ENCODE measurements at regions not wholly inside any gene's neighbourhood (a gene's known extent, or its start where the extent isn't known, plus 50 kb on each side); places are given as distances from the start of the nearest gene placed in this dataset.
"Not testable (repeated sequence)": the region's sequence is repeated elsewhere in the genome, so short reads cannot be mapped to it uniquely, and the experiment has no call there.

GRCh38 chr12:25424211-25424731 lies 128.8 kb downstream of the LMNTD1 start:
- DNase-seq (ENCODE audit: low read depth, low spot score): no peak

GRCh38 chr12:25423355-25424050 lies 129.6 kb downstream of the LMNTD1 start:
- no peak for DNase-seq (ENCODE audit: low read depth, low spot score)

GRCh38 chr12:25422241-25422640 lies 130.8 kb downstream of the LMNTD1 start:
- no peak for DNase-seq (ENCODE audit: low read depth, low spot score)

DNA sequence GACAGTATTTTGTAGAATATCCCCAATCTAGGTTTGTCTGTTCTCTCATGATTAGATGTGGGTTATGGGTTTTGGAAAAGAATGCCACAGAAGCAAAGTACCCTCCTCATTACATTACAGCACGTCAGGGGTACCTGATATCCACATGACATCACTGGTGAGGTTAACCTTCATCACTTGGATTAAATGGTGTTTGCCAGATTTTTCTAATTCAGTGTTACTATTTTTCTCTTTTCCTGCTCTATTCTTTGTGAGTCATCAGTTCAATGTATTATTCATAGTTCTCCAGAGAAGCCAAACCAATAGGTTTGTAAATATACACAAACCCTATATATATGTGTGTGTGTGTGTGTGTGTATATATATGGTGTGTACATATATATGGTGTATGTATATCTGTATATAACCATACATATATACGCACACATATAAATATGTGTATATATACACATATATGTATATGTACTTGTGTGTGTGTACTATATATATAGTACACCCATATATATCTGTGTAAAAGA lies 131.4 kb downstream of the LMNTD1 start:
- DNase-seq (ENCODE audit: low read depth, low spot score): no peak

- no peak for DNase-seq (ENCODE audit: low read depth, low spot score)
Measured at GRCh38 chr12:25420116-25420515, 133.0 kb downstream of the LMNTD1 start.

- DNase-seq (ENCODE audit: low read depth, low spot score): no peak
Measured at GRCh38 chr12:25419595-25419994, 133.5 kb downstream of the LMNTD1 start.

GRCh38 chr12:25417071-25417470 lies 136.0 kb downstream of the LMNTD1 start:
- no peak for DNase-seq (ENCODE audit: low read depth, low spot score)

GRCh38 chr12:25416516-25416915 lies 136.6 kb downstream of the LMNTD1 start:
- DNase-seq (ENCODE audit: low read depth, low spot score): no peak

DNA sequence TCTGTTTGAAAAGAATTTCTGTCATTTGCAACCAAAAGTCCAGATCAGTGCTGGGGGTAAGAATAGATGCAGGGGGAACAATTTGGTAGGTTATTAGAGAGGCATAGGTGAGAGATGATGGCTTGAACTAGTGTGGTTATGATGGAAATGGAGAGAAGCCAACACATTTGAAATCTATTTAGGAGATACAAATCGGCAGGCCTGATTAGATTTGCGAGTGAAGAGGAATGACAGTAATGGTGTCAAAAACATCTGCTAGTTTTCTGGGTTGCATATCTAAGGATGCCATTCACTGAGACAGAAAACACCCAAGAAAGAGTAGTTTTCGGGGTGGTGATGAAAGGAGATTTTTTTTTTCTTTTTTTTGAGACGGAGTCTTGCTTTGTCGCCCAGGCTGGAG lies 138.1 kb downstream of the LMNTD1 start:
- DNase-seq (ENCODE audit: low read depth, low spot score): no peak

- no peak for DNase-seq (ENCODE audit: low read depth, low spot score)
Measured at GRCh38 chr12:25412735-25413134, 140.3 kb downstream of the LMNTD1 start.

GRCh38 chr12:25404955-25405354 lies 148.1 kb downstream of the LMNTD1 start:
- no peak for DNase-seq (ENCODE audit: low read depth, low spot score)

GRCh38 chr12:25401547-25402345 lies 151.0 kb upstream of the KRAS start:
- no peak for DNase-seq (ENCODE audit: low read depth, low spot score)

- no peak for DNase-seq (ENCODE audit: low read depth, low spot score)
Measured at GRCh38 chr12:25397001-25397400, 146.3 kb upstream of the KRAS start.

DNA sequence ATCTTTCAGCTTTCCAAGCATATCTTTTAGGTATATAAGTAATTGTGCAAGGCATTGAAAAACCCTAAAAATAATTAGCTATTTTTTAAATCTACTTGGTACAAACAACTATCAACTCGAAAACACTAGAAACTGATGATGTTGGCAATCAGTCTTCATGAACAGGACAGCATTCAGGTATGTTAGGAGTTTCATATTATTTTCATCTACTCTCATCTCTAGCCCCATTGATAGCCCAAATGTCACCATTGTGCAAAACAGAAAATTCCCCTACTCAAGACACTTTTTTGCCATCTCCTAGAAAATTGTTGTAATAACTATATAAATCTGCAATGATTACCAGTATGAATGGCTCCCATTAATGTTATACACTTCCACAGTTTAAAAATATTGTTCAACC lies 144.5 kb upstream of the KRAS start:
- DNase-seq (ENCODE audit: low read depth, low spot score): no peak

DNA sequence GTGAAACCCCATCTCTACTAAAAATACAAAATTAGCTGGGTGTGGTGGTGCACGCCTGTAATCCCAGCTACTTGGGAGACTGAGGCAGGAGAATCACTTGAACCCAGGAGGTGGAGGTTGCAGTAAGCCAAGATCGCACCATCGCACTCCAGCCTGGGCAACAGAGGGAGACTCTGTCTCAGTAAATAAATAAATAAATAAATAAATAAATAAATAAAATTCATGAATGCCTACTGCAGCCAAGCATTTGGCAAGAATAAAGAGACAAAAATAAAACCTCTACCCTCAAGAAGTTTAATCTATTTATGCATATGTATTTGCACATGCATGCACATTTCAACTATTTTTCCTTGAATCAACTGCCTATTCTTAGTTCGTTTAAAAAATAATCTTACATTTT lies 144.0 kb upstream of the KRAS start:
- DNase-seq (ENCODE audit: low read depth, low spot score): not testable (repeated sequence)

DNA sequence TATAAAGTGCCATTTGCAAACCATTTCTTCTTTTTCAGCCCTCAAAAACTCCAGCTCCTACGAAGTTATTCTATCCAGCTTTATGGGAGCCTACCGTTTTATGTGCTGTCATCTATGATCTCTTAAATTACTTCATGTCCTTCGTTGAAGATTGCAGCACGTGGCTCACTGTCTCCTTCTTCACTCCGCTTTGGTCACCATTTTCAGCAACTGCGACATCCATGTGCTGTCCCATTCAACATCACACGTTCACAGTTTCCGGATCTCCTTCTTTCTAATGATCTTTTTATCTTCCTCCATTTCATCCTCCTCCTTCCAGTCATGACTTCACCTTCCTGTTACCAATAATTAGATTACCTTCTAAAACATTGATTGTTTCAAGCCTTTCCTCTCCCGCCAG lies 143.3 kb upstream of the KRAS start:
- no peak for DNase-seq (ENCODE audit: low read depth, low spot score)

DNA sequence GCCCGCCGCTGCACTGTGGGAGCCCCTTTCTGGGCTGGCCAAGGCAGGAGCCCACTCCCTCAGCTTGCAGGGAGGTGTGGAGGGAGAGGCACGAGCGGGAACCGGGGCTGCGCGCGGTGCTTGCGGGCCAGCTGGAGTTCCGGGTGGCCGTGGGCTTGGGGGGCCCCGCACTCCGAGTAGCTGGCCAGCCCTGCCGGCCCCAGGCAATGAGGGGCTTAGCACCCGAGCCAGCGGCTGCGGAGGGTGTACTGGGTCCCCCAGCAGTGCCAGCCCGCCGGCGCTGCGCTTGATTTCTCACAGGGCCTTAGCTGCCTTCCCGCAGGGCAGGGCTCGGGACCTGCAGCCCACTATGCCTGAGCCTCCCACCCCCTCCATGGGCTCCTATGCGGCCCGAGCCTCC lies 140.6 kb upstream of the KRAS start:
- not testable (repeated sequence) for DNase-seq (ENCODE audit: low read depth, low spot score)

GRCh38 chr12:25388183-25388582 lies 137.5 kb upstream of the KRAS start:
- no peak for DNase-seq (ENCODE audit: low read depth, low spot score)

GRCh38 chr12:25387732-25388050 lies 137.0 kb upstream of the KRAS start:
- no peak for DNase-seq (ENCODE audit: low read depth, low spot score)

DNA sequence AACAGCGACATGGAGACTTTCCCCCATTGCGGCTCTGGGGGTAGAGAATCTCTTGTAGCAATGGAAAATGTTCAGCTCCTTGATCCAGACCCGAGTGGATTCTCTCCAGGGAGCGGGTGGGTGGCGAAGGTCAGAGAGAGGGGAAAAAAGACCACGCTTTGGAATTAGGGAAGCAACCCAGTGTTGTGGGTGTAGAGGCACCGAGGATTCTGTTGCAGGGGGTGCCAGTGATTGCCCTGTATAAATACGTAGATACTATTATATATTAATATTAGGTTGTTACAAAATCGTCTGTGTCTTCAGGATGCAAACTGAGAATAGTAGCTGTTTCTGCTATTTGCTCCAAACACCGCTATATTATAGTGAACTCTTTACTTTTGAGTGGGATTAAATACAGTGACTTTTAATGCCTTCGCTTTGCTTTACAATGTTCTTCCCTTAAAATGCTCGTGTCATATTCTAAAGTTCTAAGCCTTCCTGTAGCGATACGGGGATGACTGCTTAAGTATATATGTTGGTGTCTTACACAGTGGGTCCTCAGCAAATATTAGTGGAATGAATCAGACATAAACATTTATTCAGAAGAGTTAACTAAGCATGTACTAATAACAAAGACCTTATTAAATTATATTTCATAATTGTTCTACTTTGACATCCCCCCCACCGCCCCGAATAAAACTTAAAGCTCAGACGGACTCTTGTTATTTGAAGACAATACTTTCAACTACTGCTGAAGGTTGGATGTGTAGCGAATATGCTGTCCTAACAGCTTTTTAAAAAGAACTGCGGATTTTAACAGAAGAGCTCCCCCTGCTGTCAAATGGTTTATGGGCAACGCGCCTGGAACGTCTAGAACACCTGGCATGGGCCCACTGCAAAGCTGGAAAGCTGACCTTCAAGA lies 136.4 kb upstream of the KRAS start:
- peak; percentile 69 for DNase-seq (ENCODE audit: low read depth, low spot score)

GRCh38 chr12:25384893-25385248 lies 134.1 kb upstream of the KRAS start:
- DNase-seq (ENCODE audit: low read depth, low spot score): no peak
